CD14-positive monocyte (primary cell): ENCODE measurements at regions not wholly inside any gene's neighbourhood (a gene's known extent, or its start where the extent isn't known, plus 50 kb on each side); places are given as distances from the start of the nearest gene placed in this dataset.
"Not testable (repeated sequence)": the region's sequence is repeated elsewhere in the genome, so short reads cannot be mapped to it uniquely, and the experiment has no call there.

Experiments
- DNase-seq, 3 donors: peaks; one replicate each; pipeline ENCODE4 v3.0.0-alpha.2; 2011 to 2022
- H2AFZ ChIP-seq: 2 replicates; pipeline ENCODE4 v1.6.0; 2012; ENCODE audit warnings: mild to moderate bottlenecking, low read depth, low read length, inconsistent platforms; ENCODE audit not compliant: insufficient read depth, poor library complexity, severe bottlenecking
- H3K27ac ChIP-seq, 2 donors: 1 replicate in 1 of 2; 2 replicates in 1 of 2; pipeline ENCODE4 v1.5.1; 2012 to 2013; ENCODE audit warnings: low read length in 2 of 2, control low read depth in 1 of 2, inconsistent platforms in 1 of 2, low read depth in 1 of 2, mild to moderate bottlenecking in 1 of 2
- H3K27me3 ChIP-seq, 2 donors: one replicate each; pipeline versions ENCODE4 v1.6.0 to v1.6.1; 2011 to 2013; ENCODE audit warnings: low read length in 2 of 2; ENCODE audit not compliant: control insufficient read depth in 2 of 2, insufficient read depth in 2 of 2
- H3K36me3 ChIP-seq, 2 donors: replicated peaks in 1 of 2; 1 replicate in 1 of 2; 2 replicates in 1 of 2; pipeline versions ENCODE4 v1.5.1 to v1.6.1; 2012 to 2013; ENCODE audit warnings: low read length in 2 of 2, control low read depth in 1 of 2, inconsistent platforms in 1 of 2, mild to moderate bottlenecking in 1 of 2; ENCODE audit not compliant: insufficient read depth in 2 of 2, control insufficient read depth in 1 of 2
- H3K4me1 ChIP-seq, 2 donors: 1 replicate in 1 of 2; 2 replicates in 1 of 2; pipeline versions ENCODE4 v1.5.1 to v1.6.1; 2012 to 2013; ENCODE audit warnings: low read length in 2 of 2, control low read depth in 1 of 2, inconsistent platforms in 1 of 2, mild to moderate bottlenecking in 1 of 2, moderate library complexity in 1 of 2; ENCODE audit not compliant: insufficient read depth in 2 of 2, control insufficient read depth in 1 of 2
- H3K4me2 ChIP-seq: replicated peaks from 2 replicates; pipeline ENCODE3; 2012; ENCODE audit warnings: low read length, moderate library complexity, mild to moderate bottlenecking; ENCODE audit not compliant: poor library complexity, severe bottlenecking; ENCODE audit errors: extremely low read depth
- H3K4me3 ChIP-seq, 3 experiments: fragments of 200-600 bp in 1 of 3; sonication (generic) in 1 of 3; replicated peaks in 1 of 3; 1 replicate in 2 of 3; 2 replicates in 1 of 3; pipeline ENCODE4 v1.5.1; 2011 to 2013; ENCODE audit warnings: low read length in 3 of 3, mild to moderate bottlenecking in 3 of 3, control low read depth in 2 of 3, low read depth in 2 of 3, inconsistent platforms in 1 of 3, moderate library complexity in 1 of 3
- H3K79me2 ChIP-seq: 2 replicates; pipeline ENCODE4 v1.6.0; 2012; ENCODE audit warnings: mild to moderate bottlenecking, control low read depth, inconsistent platforms, low read length, moderate library complexity; ENCODE audit not compliant: insufficient read depth
- H3K9ac ChIP-seq: 2 replicates; pipeline ENCODE4 v1.6.0; 2017; ENCODE audit warnings: low read length, mild to moderate bottlenecking; ENCODE audit not compliant: insufficient read depth, poor library complexity, severe bottlenecking
- H3K9me3 ChIP-seq, 2 donors: replicated peaks in 1 of 2; 1 replicate in 1 of 2; 2 replicates in 1 of 2; pipeline versions ENCODE4 v1.5.1 to v1.6.1; 2012 to 2013; ENCODE audit warnings: low read length in 2 of 2, control low read depth in 1 of 2; ENCODE audit not compliant: control insufficient read depth in 1 of 2, insufficient read depth in 1 of 2
- H4K20me1 ChIP-seq: 2 replicates; pipeline ENCODE4 v1.6.0; 2012; ENCODE audit warnings: mild to moderate bottlenecking, low read length, control low read depth, moderate library complexity; ENCODE audit not compliant: insufficient read depth
- H3K27ac Mint-ChIP-seq, 7 donors: one replicate each; pipeline ENCODE4 v1.8.0; 2020; ENCODE audit warnings: mild to moderate bottlenecking in 7 of 7, mixed read lengths in 7 of 7, moderate library complexity in 6 of 7, inconsistent platforms in 2 of 7
- H3K27me3 Mint-ChIP-seq, 3 donors: one replicate each; pipeline ENCODE4 v1.8.0; 2021 to 2022; ENCODE audit warnings: low read depth in 3 of 3, mild to moderate bottlenecking in 3 of 3, mixed read lengths in 3 of 3, moderate library complexity in 3 of 3, inconsistent platforms in 1 of 3
- H3K36me3 Mint-ChIP-seq, 2 donors: one replicate each; pipeline ENCODE4 v1.8.0; 2020; ENCODE audit warnings: mixed read lengths in 2 of 2, inconsistent platforms in 1 of 2, mild to moderate bottlenecking in 1 of 2
- H3K4me1 Mint-ChIP-seq: one replicate; pipeline ENCODE4 v1.8.0; 2020; ENCODE audit warnings: mild to moderate bottlenecking, mixed read lengths
- H3K4me3 Mint-ChIP-seq, 2 donors: one replicate each; pipeline ENCODE4 v1.8.0; 2020; ENCODE audit warnings: mild to moderate bottlenecking in 2 of 2, mixed read lengths in 2 of 2, moderate library complexity in 1 of 2
- H3K9me3 Mint-ChIP-seq, 7 donors: one replicate each; pipeline ENCODE4 v1.8.0; 2020 to 2022; ENCODE audit warnings: mixed read lengths in 7 of 7, mild to moderate bottlenecking in 6 of 7, moderate library complexity in 6 of 7, inconsistent platforms in 2 of 7
- WGBS: methylation state at CpG from one replicate; pipeline ENCODE4 v1.1.5; 2013; ENCODE audit warnings: missing lambda C conversion rate; ENCODE audit not compliant: insufficient coverage; 5-methylcytosine and 5-hydroxymethylcytosine counted together
- intact Hi-C, 2 donors: fragments of 100-400 bp; cut with micrococcal nuclease; formaldehyde crosslinking; loops; one replicate each; pipeline versions ENCODE4 v1.15.0 to v1.15.1; 2023
- TF ChIP-seq, protein P1 (sequence below): fragments of 200-600 bp; IDR thresholded peaks from one replicate; pipeline ENCODE4 v1.8.0; 2022; ENCODE audit warnings: antibody characterized with exemption, mild to moderate bottlenecking

DNA sequence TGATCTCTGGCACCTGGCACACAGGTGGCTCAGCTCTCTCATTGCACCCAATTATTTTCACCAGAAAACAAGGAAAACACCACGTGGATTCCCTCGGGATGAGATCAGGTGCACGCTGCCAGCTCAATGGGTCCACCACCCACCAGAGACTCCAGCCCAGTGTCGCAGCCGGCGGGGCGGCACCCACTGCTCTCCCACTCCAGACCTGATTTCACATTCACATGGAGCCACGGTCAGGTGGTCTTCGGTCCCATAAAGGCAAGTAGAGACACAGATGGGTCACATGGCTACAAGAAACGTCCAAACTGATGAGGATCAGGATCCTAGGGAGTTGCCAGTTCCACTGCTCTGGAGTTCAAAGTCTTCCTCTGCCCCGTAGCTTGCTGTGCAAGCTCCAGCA, 217.6 kb downstream of the ANKRD30B start:
- no peak for DNase-seq
- Mint-ChIP-seq H3K4me1 (no peaks in the 10 kb centered on the region), H3K4me3 (no peak overlapping the region), H3K36me3 (no peaks in the 10 kb centered on the region), H3K27me3 (peaks cover 0 to 4% (median 2%) of the 10 kb centered on the region in 3 donors), H3K9me3 (peaks cover 2 to 16% (median 4%) of the 10 kb centered on the region in 7 donors), H3K27ac (no peak overlapping the region)
- Histone ChIP-seq H3K4me3 (no peak overlapping the region), H3K27ac (no peak overlapping the region), H4K20me1 (no peaks in the 10 kb centered on the region), H3K27me3 (no peaks in the 10 kb centered on the region), H3K9me3 (peaks cover 0 to 15% of the 10 kb centered on the region in 2 donors), H3K9ac (no peak overlapping the region), H3K36me3 (no peaks in the 10 kb centered on the region), H3K4me1 (no peaks in the 10 kb centered on the region), H3K79me2 (no peaks in the 10 kb centered on the region), H3K4me2 (no peak overlapping the region), H2AFZ (no peak overlapping the region)
- intact Hi-C loops = no loop called here
- TF ChIP-seq, protein P1, sequence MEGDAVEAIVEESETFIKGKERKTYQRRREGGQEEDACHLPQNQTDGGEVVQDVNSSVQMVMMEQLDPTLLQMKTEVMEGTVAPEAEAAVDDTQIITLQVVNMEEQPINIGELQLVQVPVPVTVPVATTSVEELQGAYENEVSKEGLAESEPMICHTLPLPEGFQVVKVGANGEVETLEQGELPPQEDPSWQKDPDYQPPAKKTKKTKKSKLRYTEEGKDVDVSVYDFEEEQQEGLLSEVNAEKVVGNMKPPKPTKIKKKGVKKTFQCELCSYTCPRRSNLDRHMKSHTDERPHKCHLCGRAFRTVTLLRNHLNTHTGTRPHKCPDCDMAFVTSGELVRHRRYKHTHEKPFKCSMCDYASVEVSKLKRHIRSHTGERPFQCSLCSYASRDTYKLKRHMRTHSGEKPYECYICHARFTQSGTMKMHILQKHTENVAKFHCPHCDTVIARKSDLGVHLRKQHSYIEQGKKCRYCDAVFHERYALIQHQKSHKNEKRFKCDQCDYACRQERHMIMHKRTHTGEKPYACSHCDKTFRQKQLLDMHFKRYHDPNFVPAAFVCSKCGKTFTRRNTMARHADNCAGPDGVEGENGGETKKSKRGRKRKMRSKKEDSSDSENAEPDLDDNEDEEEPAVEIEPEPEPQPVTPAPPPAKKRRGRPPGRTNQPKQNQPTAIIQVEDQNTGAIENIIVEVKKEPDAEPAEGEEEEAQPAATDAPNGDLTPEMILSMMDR = no peak
- WGBS = 85% methylated on average over 11 of the region's 11 CpGs

DNA sequence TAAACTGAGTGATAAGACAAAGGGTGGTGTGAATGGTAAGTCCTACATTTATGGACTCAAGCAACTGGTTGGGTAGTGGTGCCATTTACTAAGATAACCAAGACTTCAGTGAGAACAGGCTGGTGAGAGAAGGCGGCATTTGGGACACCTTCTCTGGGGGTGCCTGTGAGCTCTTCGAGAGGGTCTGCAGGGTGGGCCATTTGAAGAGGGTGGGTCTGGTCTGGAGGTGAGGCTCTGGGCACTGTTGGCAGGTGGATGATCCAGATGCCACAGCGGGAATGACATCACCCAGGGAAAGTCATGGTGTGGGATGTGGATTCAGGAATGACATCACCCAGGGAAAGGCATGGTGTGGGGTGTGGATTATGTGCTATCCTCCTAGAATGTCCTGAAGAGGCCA, 219.3 kb downstream of the ANKRD30B start:
- peaks cover 0 to 15% of the 10 kb centered on the region in 2 donors for H3K9me3 ChIP-seq
- H3K9me3 Mint-ChIP-seq = peaks cover 2 to 19% (median 4%) of the 10 kb centered on the region in 7 donors
- H3K4me2 ChIP-seq, H3K27me3 ChIP-seq, H3K9ac ChIP-seq, H3K4me1 Mint-ChIP-seq, H3K4me3 Mint-ChIP-seq, H3K36me3 ChIP-seq, H3K36me3 Mint-ChIP-seq, H3K4me1 ChIP-seq, H3K4me3 ChIP-seq, DNase-seq, H3K79me2 ChIP-seq, intact Hi-C loops, H3K27me3 Mint-ChIP-seq, H2AFZ ChIP-seq, H4K20me1 ChIP-seq, H3K27ac Mint-ChIP-seq, H3K27ac ChIP-seq: not testable (repeated sequence)
- WGBS = 88% methylated on average over 3 of the region's 3 CpGs
